ENCODE measurements at regions not wholly inside any gene's neighbourhood (a gene's known extent, or its start where the extent isn't known, plus 50 kb on each side); places are given as distances from the start of the nearest gene placed in this dataset.
"Not testable (repeated sequence)": the region's sequence is repeated elsewhere in the genome, so short reads cannot be mapped to it uniquely, and the experiment has no call there.

DNA sequence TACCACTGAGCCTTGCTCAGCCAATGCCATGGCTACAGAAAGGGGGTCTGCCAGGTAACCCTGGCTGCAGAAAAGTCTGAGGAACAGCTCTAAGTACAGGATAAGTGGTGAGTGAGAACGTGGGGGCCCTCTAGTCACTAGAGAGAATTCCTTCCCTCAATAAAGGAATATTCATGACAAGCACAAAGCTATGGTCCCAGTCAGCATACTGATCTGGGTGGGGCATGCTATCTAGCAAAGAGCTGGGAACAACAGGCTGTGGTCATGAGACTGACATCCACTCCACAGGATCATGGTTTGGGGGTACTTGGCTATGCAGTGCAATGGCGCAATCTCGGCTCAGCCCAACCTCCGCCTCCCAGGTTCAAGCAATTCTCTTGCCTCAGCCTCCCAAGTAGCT, 140.4 kb downstream of the MTHFS start:
- DNase-seq (ENCODE audit: low read depth in 2 of 2), result no peak

GRCh38 chr15:79765081-79765480, 131.7 kb downstream of the MTHFS start:
- no peak for DNase-seq (ENCODE audit: low read depth in 2 of 2)

- no peak for DNase-seq (ENCODE audit: low read depth in 2 of 2)
Observed at GRCh38 chr15:79769069-79769481, 127.7 kb downstream of the MTHFS start.

DNA sequence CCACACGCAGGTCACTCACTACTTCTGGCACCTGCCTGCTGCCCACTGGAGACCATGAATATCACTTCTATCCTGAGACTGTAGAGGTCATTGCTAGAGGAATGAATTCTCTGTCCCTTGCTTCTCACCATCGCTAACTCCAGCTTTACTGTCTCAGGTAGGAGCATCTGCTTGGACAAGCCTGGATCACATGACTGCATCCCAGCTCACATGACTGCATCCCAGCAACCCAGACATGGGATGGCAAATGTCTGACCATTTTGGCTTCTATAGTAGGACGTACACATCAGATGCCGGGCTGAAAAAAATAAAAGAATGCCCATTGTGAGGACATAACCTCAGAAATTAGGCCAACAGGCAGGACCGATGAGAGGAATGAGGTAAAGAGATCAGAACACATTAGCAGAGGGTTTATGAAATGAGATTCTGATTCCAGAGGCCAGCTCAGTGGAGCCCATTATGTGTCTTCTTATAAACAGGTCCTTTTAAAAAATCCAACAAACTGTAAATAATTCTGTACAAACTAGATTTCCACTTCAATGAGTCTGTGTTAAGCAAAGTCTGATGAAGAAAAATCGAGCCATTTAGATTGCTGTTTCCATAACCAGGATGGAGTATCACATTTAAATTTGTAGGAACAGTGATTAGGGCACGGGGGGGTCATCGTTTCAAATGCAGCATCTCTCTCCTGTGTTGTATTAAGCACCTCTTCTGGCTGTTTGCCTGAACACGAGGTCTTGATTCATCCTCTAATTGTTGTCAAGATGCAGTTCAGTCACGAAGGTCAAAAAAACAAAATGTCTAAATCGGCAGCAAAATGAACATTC, 126.7 kb downstream of the MTHFS start:
- no peak for DNase-seq (ENCODE audit: low read depth in 2 of 2)

DNA sequence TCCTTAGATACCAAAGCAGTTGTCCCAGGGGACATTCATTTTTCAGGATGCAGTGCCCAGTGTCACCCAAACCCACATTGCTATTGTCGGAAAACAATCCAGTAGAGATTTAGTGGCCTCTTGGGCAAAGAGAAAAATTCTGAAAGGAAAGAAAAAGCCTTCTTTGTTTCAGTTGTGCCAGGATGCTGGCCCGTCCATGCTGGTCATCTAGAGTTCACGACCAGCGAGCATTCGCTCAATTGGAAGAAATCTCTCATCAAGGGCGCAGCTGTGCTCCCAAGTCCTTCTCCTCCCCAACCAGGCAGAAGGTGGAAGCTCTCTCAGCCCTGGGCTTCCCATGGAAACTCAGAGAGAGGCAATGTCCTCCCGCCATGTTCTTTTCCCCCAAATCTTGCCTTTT, 123.7 kb downstream of the MTHFS start:
- no peak for DNase-seq (ENCODE audit: low read depth in 2 of 2)

DNA sequence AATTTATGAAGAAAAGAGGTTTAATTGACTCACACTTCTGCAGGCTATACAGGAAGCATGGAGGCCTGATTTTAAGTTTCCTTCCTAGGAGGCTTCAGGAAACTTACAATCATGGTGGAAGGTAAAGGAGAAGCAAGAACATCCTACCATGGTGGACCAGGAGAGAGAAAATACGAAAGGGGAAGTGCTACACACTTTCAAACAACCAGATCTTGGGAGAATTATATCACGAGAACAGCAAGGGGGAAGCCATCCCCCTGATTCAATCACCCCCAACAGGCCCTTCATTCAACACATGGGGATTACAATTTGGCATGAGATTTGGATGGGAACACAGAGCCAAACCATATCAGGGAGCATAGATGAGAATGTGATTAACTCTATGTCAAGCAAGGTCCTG, 121.0 kb downstream of the MTHFS start:
- no peak for DNase-seq (ENCODE audit: low read depth in 2 of 2)

DNA sequence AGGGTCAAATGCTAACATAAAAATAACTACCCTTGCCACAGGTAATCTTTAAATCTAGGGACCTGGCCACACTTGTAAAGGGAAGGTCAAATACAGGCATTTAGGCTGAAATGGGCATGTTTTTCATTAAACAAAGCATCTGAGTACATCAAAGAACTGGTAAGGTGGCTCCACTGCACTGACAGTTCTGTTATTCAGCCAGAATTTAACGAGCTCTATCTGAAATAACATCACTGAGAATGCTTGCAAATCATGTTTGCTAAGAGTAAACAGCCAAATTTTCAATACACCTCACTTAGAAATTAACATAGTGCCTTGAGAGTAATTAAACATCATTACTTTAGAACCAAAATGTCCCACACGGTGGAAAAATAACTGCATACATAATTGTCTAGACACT, 118.9 kb downstream of the MTHFS start:
- DNase-seq (ENCODE audit: low read depth in 2 of 2), result no peak

GRCh38 chr15:79778378-79778990, 118.3 kb downstream of the MTHFS start:
- no peak for DNase-seq (ENCODE audit: low read depth in 2 of 2)

DNA sequence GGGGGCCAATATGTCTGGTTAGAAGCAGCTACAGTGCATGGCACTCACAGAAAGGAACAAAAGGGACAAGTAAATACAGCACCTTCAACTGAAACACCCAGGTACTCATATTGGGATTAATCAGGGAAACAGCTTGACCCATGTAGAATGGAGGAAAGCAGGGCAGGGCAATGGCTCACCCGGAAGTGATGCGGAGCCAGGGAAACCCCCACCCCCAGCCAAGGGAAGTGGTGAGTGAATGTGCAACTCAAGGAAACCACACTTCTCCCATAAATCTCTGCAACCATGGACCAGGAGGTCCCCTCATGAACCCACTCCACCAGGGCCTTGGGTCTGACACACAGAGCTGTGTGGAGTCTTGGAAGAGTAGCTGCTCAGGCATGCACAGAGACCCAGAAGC, 117.1 kb downstream of the MTHFS start:
- DNase-seq (ENCODE audit: low read depth in 2 of 2), result peak in 1 of 2 experiments; percentile 4

DNA sequence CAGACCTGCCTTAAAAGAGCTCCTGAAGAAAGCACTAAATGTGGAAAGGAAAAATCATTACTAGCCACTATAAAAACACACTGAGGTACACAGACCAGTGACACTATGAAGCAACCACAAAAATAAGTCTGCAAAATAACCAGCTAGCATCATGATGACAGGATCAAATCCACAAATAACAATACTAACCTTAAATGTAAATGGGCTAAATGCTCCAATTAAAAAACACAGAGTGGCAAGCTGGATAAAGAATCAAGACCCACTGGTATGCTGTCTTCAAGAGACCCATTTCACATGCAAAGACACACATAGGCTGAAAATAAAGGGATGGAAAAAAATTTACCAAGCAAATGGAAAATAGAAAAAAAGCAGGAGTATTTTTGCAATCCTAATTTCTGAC, 114.5 kb downstream of the MTHFS start:
- not testable (repeated sequence) for DNase-seq (ENCODE audit: low read depth in 2 of 2)

All from stimulated activated CD4-positive, alpha-beta T cell treated with anti-CD3 and anti-CD28 coated beads, Interleukin-12 subunit alpha, Interleukin-12 subunit beta, amount 100 ng/mL, for 24 hours (primary cell).